GM18909 (cell line): ENCODE measurements at regions not wholly inside any gene's neighbourhood (a gene's known extent, or its start where the extent isn't known, plus 50 kb on each side); places are given as distances from the start of the nearest gene placed in this dataset.
"Not testable (repeated sequence)": the region's sequence is repeated elsewhere in the genome, so short reads cannot be mapped to it uniquely, and the experiment has no call there.

Source experiments
- ATAC-seq: cut with Tn5 transposase; IDR thresholded peaks from one replicate; pipeline ENCODE4 v1.9.1; 2021; ENCODE audit warnings: mild to moderate bottlenecking; ENCODE audit not compliant: unreplicated experiment, poor library complexity

DNA sequence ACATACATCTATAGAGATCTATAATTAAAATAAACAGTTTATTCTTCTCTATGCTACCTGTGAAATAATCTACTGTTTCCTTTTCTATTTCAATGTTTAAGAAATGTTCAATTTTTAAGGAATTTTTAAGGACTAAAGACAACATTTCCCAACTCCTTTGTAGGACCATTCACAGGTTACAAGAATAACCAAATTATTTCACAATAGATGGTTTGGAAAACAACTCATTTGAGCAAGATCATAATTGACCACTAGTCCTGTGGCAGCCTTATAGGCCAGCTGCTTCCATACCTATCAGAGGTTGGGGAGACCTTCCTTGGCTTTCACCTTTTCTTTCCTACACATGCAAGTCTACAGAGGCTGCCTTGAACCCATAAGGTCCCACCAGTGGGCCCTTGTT is 193.7 kb downstream of the TTC39B start:
- ATAC-seq: no peak

GRCh38 chr9:15111071-15111470 is 195.9 kb downstream of the TTC39B start:
- no peak for ATAC-seq

GRCh38 chr9:15104826-15105420 is 194.7 kb upstream of the FREM1 start:
- peak; percentile 93 for ATAC-seq

DNA sequence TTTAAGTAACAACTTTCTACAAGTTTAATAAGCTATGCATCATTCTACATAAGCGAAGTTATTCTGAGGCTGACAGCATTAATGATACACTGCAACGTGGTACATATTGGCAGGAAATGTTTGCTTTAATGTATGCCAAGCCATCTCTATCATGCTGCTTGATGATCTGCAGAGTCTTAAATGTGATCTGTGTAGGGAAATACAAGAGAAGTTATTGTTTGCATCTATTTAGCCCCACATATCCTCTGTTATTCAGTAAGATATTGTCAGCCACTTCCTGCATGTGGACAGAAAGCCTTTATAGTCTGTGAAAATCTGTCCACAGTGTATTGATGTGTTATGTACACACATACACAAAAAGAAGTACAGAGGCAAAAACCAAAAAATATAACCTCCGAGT is 193.1 kb upstream of the FREM1 start:
- no peak for ATAC-seq

DNA sequence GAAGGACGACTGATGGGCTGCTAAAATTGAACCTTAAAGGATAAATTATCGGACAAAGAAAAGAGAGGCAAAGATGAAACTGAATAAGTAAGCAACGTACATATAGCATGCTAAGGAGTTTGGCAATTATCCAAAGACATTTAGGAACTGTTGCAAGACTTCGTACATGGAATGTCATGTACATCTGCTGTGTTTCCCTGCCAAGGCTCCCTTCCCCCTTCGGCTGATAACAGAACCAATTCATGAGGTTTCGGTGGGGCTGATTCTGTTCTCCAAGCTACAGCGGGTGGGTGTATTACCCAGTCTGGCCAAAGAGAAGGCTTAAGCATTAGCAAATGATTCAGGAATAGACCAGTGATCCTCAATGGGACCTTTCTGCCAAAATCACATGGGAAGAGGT is 190.9 kb upstream of the FREM1 start:
- ATAC-seq: no peak

GRCh38 chr9:15100571-15100970 is 190.3 kb upstream of the FREM1 start:
- ATAC-seq: no peak

DNA sequence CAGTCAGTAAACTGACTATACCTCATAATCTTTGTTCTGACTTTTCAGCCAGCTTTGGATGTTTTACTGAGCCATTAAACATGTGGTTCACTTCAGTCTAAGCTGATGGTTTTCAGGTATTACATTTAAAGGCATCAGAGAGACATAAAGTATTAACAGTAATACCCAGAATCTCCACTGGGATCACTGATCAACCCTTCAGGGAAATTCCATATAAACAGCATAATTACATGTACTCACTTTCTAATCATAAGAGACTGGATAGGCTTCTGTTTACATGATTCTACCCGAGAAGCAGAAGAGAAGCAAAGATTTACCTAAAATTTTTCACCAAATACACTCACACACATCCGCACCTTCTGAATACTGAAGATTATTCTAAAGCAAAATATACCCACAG is 186.7 kb upstream of the FREM1 start:
- no peak for ATAC-seq

GRCh38 chr9:15086778-15087324 is 176.6 kb upstream of the FREM1 start:
- ATAC-seq: no peak

- no peak for ATAC-seq
Measured at GRCh38 chr9:15086156-15086763, 176.0 kb upstream of the FREM1 start.

DNA sequence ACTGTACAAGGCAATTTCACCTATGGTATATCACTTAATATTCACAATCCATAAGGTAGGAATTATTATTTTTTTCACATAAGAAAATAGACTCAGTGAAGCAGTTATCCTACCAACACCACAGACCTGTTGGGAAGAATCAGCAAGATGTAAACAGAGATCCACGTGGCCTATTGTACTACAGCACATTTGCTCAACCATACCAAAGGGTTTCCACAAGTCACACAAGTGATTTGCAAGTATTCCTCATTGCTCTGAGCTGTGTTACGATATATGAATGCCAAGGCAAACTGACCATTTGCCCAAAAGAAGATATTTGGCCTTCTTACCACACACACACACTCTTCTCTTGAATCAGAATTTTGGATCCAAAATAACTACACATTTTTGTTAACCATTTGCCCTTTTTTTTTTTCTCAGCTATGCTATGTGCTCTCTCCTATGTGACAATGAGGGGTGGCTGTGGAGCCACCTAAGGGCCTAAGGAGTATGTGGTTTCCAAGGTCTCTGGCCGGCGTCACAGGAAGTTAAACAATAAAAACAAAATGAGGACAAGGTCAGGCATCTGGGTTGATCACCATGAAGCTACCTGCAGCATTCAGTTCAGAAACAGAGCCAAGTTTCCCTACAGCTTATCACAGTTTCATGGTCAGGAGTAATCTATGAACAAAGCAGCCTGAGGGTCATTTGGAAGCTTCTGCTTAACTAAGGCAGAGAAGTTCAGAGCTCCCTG is 171.0 kb upstream of the FREM1 start:
- ATAC-seq: no peak

DNA sequence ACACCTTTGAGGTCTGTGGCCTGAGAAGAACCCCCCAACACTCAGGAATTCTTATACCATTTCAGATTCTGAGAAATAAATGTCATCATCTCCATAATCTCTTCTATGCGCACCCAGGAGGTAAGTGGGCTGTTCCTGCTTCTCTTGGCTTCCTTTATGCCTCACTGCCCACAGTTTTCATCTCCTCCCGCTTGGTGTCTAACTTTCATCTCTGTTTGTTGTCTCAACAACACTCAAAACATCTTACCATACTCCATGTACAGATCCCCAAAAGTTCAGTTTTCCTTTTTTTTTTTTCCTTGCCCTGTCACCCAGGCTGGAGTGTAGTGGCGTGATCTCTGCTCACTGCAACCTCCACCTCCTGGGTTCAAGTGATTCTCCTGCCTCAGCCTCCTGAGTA is 170.2 kb upstream of the FREM1 start:
- ATAC-seq: no peak

- no peak for ATAC-seq
Measured at GRCh38 chr9:15079989-15080388, 169.8 kb upstream of the FREM1 start.

DNA sequence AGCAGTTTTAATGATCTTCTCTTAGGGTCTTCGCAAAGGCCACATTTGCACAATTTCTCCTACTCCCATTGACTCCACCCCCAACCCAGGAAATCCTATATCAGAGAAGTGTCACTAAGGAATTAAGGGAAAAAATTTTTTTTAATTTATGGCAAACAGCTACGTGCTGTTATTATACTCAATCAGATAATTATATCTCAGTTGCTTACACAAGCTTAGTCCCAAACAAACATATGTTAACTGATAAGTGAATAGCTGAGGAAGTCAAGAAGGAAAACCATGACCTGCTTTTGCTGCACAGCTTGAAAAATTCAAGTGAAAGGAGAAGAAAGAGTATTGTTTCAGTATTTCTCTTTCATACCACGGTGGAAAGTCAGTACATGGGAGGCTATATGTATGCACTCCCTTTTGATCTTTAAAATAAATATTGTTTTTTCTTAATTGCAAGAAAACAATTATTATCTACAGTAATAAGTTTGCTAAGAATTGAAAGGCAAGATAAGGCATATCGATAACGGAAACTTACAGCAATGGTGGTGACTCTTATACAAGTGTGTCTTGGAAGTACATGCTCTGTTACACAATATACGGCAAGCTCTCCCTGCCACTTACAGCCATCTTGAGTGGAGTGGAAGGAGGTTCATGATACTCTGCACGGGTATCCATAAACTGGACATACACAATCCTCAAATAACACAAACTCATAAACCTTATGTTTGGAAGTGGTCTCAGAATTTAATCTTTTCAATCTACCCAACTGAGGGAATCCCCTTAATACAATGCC is 167.9 kb upstream of the FREM1 start:
- no peak for ATAC-seq

DNA sequence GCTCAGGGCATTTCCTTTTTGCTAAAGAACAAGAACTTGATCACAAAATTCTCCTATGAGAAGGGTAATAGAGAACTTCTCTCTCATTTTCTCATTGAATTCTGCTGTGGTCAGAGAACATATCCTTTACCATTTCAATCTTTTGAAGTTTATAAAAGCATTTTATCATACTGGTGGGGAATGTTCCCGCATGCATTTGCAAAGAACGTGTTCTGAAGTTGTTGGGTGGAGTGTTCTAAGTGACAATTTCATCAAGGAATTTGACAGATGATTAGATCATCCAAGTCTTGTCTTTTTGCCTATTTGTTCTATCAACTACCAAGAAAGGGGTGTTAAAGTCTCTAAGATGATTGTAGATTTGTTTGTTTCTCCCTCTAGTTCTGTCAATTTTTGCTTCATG is 163.4 kb upstream of the FREM1 start:
- no peak for ATAC-seq

DNA sequence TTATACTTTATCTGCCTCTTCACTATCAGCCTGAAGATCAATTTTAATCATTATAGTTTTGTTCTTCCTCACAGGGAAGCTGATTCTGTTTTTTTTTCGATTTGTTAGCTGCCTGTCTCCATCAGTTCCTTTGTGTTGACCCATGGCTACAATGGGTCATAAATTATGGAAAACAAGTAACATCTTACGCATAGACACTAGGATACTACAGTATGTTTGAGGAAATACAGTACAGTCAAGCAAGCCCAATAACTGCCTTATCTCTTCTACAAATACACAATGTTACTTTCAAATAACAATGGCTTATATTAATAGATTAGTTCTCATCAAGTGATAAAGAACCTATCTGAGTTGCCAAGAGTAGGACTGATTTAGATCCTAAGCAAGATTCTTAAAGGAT is 160.5 kb upstream of the FREM1 start:
- ATAC-seq: no peak

- no peak for ATAC-seq
Measured at GRCh38 chr9:15069106-15069505, 158.9 kb upstream of the FREM1 start.

- no peak for ATAC-seq
Measured at GRCh38 chr9:15068261-15068660, 158.0 kb upstream of the FREM1 start.

GRCh38 chr9:15059003-15059402 is 148.8 kb upstream of the FREM1 start:
- ATAC-seq: no peak

DNA sequence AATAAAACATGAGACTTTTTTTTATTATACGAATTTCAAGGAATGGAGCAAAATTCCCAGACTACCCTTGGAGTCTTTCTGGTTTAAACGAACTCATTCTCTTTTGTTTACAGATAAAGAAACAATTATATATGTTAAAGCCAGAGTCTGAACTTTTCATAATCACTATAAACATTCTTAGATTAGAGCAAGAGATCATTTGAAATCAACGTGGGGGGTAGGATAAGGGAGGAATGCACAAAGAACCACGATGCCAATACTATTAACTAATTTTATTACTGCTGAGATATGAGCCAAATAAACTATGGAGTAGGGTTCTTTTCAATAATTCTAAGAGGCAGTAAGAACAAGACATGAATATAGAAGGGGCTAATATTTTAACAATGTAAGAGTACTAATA is 148.0 kb upstream of the FREM1 start:
- no peak for ATAC-seq

DNA sequence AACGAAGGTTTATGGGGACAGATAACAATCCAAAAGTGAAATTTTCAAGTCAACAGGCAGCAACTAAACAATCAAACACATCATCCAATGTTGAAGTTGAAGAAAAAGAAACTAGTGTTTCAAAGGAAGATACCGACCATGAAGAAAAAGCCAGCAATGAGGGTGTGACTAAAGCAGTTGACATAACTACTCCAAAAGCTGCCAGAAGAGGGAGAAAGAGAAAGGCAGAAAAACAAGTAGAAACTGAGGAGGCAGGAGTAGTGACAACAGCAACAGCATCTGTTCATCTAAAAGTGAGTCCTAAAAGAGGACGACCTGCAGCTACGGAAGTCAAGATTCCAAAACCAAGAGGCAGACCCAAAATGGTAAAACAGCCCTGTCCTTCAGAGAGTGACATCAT is 145.1 kb upstream of the FREM1 start:
- not testable (repeated sequence) for ATAC-seq

DNA sequence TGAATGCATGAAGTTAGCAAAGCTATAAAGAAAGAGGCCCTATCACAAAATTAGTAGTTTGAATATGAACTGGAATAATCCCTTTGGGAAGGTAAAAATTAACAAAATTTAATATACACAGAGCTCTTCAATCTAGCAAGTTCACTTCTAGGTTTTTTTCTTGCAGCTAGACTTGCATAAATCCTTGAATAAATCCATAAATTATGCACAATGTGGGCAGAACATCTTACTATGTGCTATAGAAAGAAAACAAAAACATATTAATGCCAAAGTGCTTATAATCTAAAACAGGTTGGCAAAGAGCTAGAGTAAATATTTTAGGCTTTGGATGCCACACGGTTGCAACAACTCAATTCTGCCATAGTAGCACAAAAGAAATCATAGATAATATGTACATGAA is 138.5 kb upstream of the FREM1 start:
- ATAC-seq: no peak
